Fibroblast of gingiva (primary cell): ENCODE measurements at regions not wholly inside any gene's neighbourhood (a gene's known extent, or its start where the extent isn't known, plus 50 kb on each side); places are given as distances from the start of the nearest gene placed in this dataset.
"Not testable (repeated sequence)": the region's sequence is repeated elsewhere in the genome, so short reads cannot be mapped to it uniquely, and the experiment has no call there.

Experiments used
- DNase-seq: peaks from one replicate; pipeline ENCODE4 v3.0.0-alpha.2; 2011; ENCODE audit warnings: low read depth

DNA sequence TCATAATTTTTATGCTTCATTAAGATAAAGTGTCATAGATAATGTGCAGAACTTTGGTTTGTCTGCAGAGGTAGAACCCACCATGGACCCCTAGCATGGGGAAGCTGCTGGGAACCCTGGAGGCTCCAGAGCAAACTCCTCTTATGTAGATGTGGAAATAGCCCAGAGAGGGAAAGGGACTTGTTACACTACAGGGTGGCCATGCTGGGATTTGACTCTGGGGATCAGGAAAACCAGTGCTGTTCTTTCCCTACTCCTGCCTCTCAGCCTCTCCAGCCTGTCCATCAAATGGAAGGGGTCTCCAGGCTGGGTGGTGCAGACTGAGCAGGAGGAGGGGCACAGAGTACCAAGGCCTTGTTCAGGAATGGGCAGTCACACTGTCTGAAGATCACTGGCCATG, 54.2 kb downstream of the MSX1 start:
- no peak for DNase-seq

GRCh38 chr4:4914059-4914820, 54.8 kb downstream of the MSX1 start:
- DNase-seq: peak; percentile 24

- DNase-seq: no peak
Observed at GRCh38 chr4:4914965-4915845, 55.7 kb downstream of the MSX1 start.

DNA sequence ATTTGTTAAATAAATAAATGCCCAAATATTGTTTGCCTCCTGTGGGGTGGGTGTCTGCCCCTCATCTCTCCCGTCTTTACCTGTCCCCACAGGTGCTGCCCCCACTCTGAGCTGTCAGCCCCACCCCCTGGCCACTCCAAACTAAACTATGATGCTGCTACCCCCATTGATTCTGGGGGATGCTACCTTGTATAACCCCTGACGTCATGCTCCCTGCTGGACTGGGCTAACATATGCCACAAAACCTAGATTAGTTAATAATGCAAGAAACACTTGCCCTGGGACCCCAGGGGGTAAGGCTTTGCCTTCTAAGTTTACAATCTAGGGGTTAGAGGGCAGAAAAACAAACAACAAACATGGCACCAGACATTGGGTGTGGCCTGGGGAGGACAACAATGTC, 58.6 kb downstream of the MSX1 start:
- no peak for DNase-seq

DNA sequence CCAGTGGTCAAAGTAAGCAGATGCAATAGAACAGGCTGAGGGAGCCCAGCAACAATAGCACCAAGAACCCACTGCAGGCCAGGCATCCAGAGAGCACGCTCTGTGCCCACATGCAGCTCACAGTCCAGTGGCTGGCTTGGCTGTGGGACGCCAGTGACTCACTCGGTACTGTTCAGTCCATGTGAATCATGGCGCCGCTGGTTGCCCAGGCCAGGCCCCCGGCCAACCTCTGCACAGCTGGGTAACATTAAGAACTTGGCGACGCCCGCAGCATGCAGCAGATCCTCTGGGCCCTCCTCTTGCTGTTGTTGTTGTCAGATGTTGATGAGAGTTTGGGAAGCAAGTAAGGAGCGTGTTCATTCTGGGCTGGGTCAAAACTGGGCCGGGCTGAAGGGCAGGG, 60.5 kb downstream of the MSX1 start:
- peak; percentile 84 for DNase-seq

DNA sequence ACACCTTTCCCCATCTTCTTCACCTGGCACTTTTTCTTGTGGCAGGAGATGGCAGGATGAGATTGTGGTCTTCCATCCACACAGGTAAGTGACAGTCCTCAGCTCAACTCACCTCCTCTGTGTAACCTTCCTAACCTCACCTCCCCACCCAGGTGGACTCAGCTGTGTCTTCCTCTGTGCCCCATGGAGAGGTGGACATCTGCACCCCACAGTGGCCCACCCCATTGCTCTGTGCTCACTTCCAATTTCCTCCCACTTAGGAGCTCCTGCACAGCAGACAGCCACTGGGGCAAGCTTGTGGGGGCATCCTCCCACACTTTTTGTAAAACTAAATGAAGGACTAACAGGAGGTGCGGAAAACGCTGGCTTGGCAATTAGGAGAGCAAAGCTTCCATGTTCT, 61.6 kb downstream of the MSX1 start:
- DNase-seq: no peak

- DNase-seq: no peak
Observed at GRCh38 chr4:4922441-4922840, 63.0 kb downstream of the MSX1 start.

DNA sequence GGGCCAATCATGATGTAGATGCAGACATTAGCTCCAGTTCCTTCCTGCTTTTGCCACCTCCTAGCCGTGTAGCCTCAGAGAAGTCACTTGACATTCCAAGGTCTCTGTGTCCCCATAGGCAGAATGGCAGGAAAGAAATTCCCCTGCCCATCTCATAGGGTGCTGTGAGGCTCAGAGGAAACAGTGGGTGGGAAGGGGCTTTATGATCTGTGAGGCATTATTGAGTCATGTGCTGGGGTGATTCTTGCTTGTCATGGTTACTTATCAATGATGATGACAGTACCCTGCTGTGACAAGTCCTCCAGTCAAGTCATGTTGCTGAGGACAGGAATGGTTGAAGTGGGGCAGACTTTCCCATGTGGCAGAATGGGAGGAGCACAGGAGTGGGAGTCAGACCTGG, 63.7 kb downstream of the MSX1 start:
- no peak for DNase-seq

DNA sequence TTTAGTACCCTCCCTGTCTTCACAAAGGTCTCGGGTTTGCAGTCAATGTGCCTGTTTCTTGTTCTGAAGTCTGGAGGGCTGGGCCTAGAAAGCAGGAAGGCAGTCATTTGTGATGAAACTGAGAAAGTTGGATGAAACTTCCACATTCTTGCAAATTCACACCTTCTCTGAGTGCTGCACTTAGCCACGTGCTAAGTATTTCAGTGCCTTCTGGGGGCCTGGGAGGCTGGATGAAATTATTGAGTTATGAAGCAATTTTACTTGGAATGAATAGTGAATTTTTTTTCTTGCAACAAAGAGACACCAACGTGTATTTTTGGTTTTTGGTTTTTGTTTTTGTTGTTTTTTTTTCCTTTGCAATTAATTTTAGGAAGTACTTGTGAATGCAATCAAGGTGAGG, 71.2 kb downstream of the MSX1 start:
- no peak for DNase-seq

- DNase-seq: no peak
Observed at GRCh38 chr4:4935974-4936373, 76.5 kb downstream of the MSX1 start.

- DNase-seq: no peak
Observed at GRCh38 chr4:4937926-4938325, 78.5 kb downstream of the MSX1 start.

GRCh38 chr4:4941751-4942150, 77.5 kb downstream of the CYTL1 start:
- DNase-seq: no peak

GRCh38 chr4:4942658-4943057, 76.6 kb downstream of the CYTL1 start:
- DNase-seq: no peak

DNA sequence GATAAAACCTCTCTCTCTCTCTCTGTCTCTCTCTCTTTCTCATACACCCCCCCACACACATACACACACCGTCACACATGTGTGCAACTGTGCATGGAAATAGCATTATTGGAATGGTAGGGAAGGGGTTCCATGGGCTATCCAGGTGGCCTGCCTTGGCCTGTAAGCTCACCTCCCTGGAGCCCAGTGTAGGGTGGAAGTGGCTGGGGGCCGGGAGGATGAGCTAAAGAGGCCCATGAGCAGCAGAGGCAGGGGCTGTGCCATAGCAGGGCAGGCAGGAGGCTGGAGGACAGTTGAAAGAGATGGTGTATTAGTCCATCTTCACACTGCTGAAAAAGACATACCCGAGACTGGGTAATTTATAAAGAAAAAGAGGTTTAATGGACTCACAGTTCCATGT, 74.2 kb downstream of the CYTL1 start:
- DNase-seq: no peak

GRCh38 chr4:4945829-4946228, 73.4 kb downstream of the CYTL1 start:
- DNase-seq: no peak

DNA sequence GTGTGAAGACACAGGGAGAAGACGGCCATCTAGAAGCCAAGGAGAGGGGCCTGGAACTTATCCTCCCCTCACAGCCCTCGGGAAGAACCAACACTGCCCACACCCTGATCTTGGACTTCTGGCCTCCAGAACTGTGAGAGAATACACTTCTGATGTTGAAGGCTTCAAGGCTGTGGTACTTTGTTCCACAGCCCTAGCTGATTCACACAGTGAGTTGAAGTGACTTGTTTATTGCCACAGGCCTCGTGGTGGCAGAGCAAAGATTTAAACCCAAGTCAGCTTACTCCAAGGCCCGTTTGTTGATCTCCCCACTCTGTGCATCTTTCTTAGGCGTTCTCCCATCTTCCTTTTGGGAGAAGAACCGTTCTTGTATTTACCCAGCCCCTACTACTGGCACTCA, 72.8 kb downstream of the CYTL1 start:
- DNase-seq: no peak

- DNase-seq: no peak
Observed at GRCh38 chr4:4947721-4948120, 71.5 kb downstream of the CYTL1 start.

DNA sequence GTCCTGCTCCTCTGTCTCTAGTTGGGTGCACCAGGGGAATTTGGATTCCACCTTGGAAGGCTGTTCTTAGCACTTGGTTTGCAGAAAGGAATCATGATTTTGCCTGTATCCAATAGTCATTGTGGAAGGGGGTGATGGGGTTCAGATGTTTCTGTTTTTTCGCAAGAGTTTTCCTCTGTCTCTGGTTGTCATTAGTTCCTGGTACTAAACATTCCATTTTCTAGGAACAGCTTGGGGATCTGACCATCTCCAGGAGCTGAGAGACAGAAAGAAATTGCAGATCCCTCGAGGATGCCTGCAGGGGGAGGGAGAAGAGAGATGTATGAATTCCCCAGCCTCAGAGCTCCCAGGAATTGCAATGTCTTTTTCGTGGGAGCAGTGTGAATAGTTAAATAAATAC, 70.9 kb downstream of the CYTL1 start:
- DNase-seq: no peak

- DNase-seq: no peak
Observed at GRCh38 chr4:4950561-4951290, 68.5 kb downstream of the CYTL1 start.

- DNase-seq: no peak
Observed at GRCh38 chr4:4952273-4952672, 67.0 kb downstream of the CYTL1 start.

GRCh38 chr4:4959344-4960074, 59.7 kb downstream of the CYTL1 start:
- not testable (repeated sequence) for DNase-seq

DNA sequence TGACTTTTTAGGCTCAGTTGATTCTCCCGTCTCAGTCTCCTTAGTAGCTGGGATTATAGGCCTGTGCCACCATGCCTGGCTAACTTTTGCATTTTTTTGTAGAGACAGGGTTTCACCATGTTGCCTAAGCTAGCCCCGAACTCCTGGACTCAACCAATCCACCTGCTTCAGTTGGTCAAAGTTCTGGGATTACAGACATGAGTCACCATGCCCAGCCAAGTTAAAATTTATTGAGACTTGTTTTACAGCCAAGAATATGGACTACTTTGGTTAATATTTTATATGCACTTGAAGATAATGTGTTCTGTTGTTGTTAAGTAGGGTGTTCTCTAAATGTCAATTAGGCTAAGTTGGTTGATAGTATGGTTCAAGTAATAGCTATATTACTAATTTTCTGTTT, 58.7 kb downstream of the CYTL1 start:
- DNase-seq: no peak
